ENCODE measurements at regions not wholly inside any gene's neighbourhood (a gene's known extent, or its start where the extent isn't known, plus 50 kb on each side); places are given as distances from the start of the nearest gene placed in this dataset.

- no peak for DNase-seq (ENCODE audit: low spot score)
Observed at GRCh38 chr16:5364186-5364585, 266.6 kb upstream of the EEF2KMT start.

GRCh38 chr16:5361322-5361721 lies 263.7 kb upstream of the EEF2KMT start:
- DNase-seq (ENCODE audit: low spot score) = no peak

- no peak for DNase-seq (ENCODE audit: low spot score)
Observed at GRCh38 chr16:5354645-5355044, 257.1 kb upstream of the EEF2KMT start.

- DNase-seq (ENCODE audit: low spot score) = no peak
Observed at GRCh38 chr16:5349670-5350517, 252.3 kb upstream of the EEF2KMT start.

GRCh38 chr16:5349101-5349500 lies 251.5 kb upstream of the EEF2KMT start:
- DNase-seq (ENCODE audit: low spot score) = no peak

GRCh38 chr16:5347561-5347960 lies 250.0 kb upstream of the EEF2KMT start:
- DNase-seq (ENCODE audit: low spot score) = no peak

GRCh38 chr16:5336941-5337340 lies 239.3 kb upstream of the EEF2KMT start:
- DNase-seq (ENCODE audit: low spot score) = no peak

GRCh38 chr16:5333991-5334390 lies 236.4 kb upstream of the EEF2KMT start:
- DNase-seq (ENCODE audit: low spot score) = no peak

GRCh38 chr16:5333126-5333525 lies 235.5 kb upstream of the EEF2KMT start:
- no peak for DNase-seq (ENCODE audit: low spot score)

GRCh38 chr16:5330058-5330457 lies 232.5 kb upstream of the EEF2KMT start:
- DNase-seq (ENCODE audit: low spot score) = no peak

GRCh38 chr16:5328546-5328945 lies 231.0 kb upstream of the EEF2KMT start:
- no peak for DNase-seq (ENCODE audit: low spot score)

GRCh38 chr16:5326395-5326794 lies 228.8 kb upstream of the EEF2KMT start:
- DNase-seq (ENCODE audit: low spot score) = no peak

GRCh38 chr16:5325932-5326331 lies 228.3 kb upstream of the EEF2KMT start:
- DNase-seq (ENCODE audit: low spot score) = no peak

- DNase-seq (ENCODE audit: low spot score) = no peak
Observed at GRCh38 chr16:5323284-5324141, 225.9 kb upstream of the EEF2KMT start.

- DNase-seq (ENCODE audit: low spot score) = no peak
Observed at GRCh38 chr16:5321930-5322329, 224.3 kb upstream of the EEF2KMT start.

- no peak for DNase-seq (ENCODE audit: low spot score)
Observed at GRCh38 chr16:5319799-5320198, 222.2 kb upstream of the EEF2KMT start.

- no peak for DNase-seq (ENCODE audit: low spot score)
Observed at GRCh38 chr16:5315914-5316313, 218.3 kb upstream of the EEF2KMT start.

- no peak for DNase-seq (ENCODE audit: low spot score)
Observed at GRCh38 chr16:5314377-5314776, 216.8 kb upstream of the EEF2KMT start.

- DNase-seq (ENCODE audit: low spot score) = no peak
Observed at GRCh38 chr16:5309946-5310611, 212.5 kb upstream of the EEF2KMT start.

- no peak for DNase-seq (ENCODE audit: low spot score)
Observed at GRCh38 chr16:5305023-5305422, 207.4 kb upstream of the EEF2KMT start.

GRCh38 chr16:5302372-5303114 lies 204.9 kb upstream of the EEF2KMT start:
- no peak for DNase-seq (ENCODE audit: low spot score)

- no peak for DNase-seq (ENCODE audit: low spot score)
Observed at GRCh38 chr16:5298202-5298601, 200.6 kb upstream of the EEF2KMT start.

Data from CD4-positive, alpha-beta T cell treated with Interleukin-15 for 4 hours (primary cell).